WTC11 (cell line): ENCODE measurements at regions not wholly inside any gene's neighbourhood (a gene's known extent, or its start where the extent isn't known, plus 50 kb on each side); places are given as distances from the start of the nearest gene placed in this dataset.

Source experiments
- ATAC-seq: fragments of 200-7000 bp; cut with Tn5 transposase; 2 replicates; pipeline ENCODE4 v1.10.0; 2021; ENCODE audit warnings: mild to moderate bottlenecking, moderate library complexity
- CTCF ChIA-PET: fragments of 300-600 bp; sonication (Branson Sonifier 250); formaldehyde crosslinking; loops from one replicate; lab custom pipeline; 2021; ENCODE audit warnings: antibody characterized with exemption; lab: Charles Lee
- POLR2A ChIA-PET: fragments of 350-600 bp; sonication (Branson Sonifier 250); formaldehyde crosslinking; loops from one replicate; lab custom pipeline; 2021; ENCODE audit warnings: antibody characterized with exemption; lab: Charles Lee
- DNase-seq: peaks from one replicate; pipeline ENCODE4 v3.0.0; 2021; ENCODE audit warnings: low spot score
- H3K27ac Mint-ChIP-seq: 2 replicates; pipeline ENCODE4 v1.8.0; 2021; ENCODE audit warnings: mixed read lengths
- H3K27me3 Mint-ChIP-seq: 2 replicates; pipeline ENCODE4 v1.8.0; 2021; ENCODE audit warnings: low read depth, mild to moderate bottlenecking, moderate library complexity, mixed read lengths
- H3K36me3 Mint-ChIP-seq: 2 replicates; pipeline ENCODE4 v1.8.0; 2021; ENCODE audit warnings: mixed read lengths
- H3K4me1 Mint-ChIP-seq: 2 replicates; pipeline ENCODE4 v1.8.0; 2022; ENCODE audit warnings: mixed read lengths
- H3K4me3 Mint-ChIP-seq: 2 replicates; pipeline ENCODE4 v1.8.0; 2021; ENCODE audit warnings: mild to moderate bottlenecking, moderate library complexity, mixed read lengths
- H3K9me3 Mint-ChIP-seq: 2 replicates; pipeline ENCODE4 v1.8.0; 2021; ENCODE audit warnings: mixed read lengths
- ETV6 ChIP-seq: sonication (generic); formaldehyde crosslinking; IDR thresholded peaks from 2 replicates; pipeline ENCODE4 v1.8.1; 2022; ENCODE audit warnings: mild to moderate bottlenecking, missing genetic modification reagents
- FOXJ3 ChIP-seq: sonication (generic); formaldehyde crosslinking; IDR thresholded peaks from 2 replicates; pipeline ENCODE4 v1.9.0; 2021; ENCODE audit warnings: missing genetic modification reagents, mild to moderate bottlenecking, borderline replicate concordance
- JUN ChIP-seq: sonication (generic); formaldehyde crosslinking; IDR thresholded peaks from 2 replicates; pipeline ENCODE4 v1.8.0; 2023; ENCODE audit warnings: mild to moderate bottlenecking, missing genetic modification reagents
- NR1H2 ChIP-seq: sonication (generic); formaldehyde crosslinking; IDR thresholded peaks from 2 replicates; pipeline ENCODE4 v1.9.0; 2021; ENCODE audit warnings: mild to moderate bottlenecking, moderate library complexity, missing genetic modification reagents
- NR2C2 ChIP-seq: sonication (generic); formaldehyde crosslinking; IDR thresholded peaks from 2 replicates; pipeline ENCODE4 v1.8.0; 2022; ENCODE audit warnings: mild to moderate bottlenecking, missing genetic modification reagents
- NR3C1 ChIP-seq: sonication (generic); formaldehyde crosslinking; conservative IDR thresholded peaks from 2 replicates; pipeline ENCODE4 v1.8.1; 2023; ENCODE audit warnings: low read depth, mild to moderate bottlenecking, missing genetic modification reagents
- PRRX2 ChIP-seq: fragments of 250-450 bp; sonication (Bioruptor Pico); IDR thresholded peaks from 2 replicates; pipeline ENCODE4 v1.8.0; 2021; ENCODE audit warnings: mild to moderate bottlenecking
- RELA ChIP-seq: sonication (generic); formaldehyde crosslinking; IDR thresholded peaks from 2 replicates; pipeline ENCODE4 v1.8.1; 2022; ENCODE audit warnings: missing genetic modification reagents, mild to moderate bottlenecking, borderline replicate concordance
- RORB ChIP-seq: fragments of 250-450 bp; sonication (Bioruptor Pico); IDR thresholded peaks from 2 replicates; pipeline ENCODE4 v1.9.0; 2021; ENCODE audit warnings: mild to moderate bottlenecking
- SP1 ChIP-seq: sonication (generic); formaldehyde crosslinking; conservative IDR thresholded peaks from 2 replicates; pipeline ENCODE4 v1.8.1; 2022; ENCODE audit warnings: missing genetic modification reagents
- TEAD4 ChIP-seq: sonication (generic); formaldehyde crosslinking; IDR thresholded peaks from 2 replicates; pipeline ENCODE4 v1.8.0; 2022; ENCODE audit warnings: mild to moderate bottlenecking, missing genetic modification reagents
- TP53 ChIP-seq: sonication (generic); formaldehyde crosslinking; IDR thresholded peaks from 2 replicates; pipeline ENCODE4 v1.8.1; 2023; ENCODE audit warnings: mild to moderate bottlenecking, missing genetic modification reagents
- ZBTB21 ChIP-seq: sonication (generic); formaldehyde crosslinking; IDR thresholded peaks from 2 replicates; pipeline ENCODE4 v1.8.1; 2023; ENCODE audit warnings: mild to moderate bottlenecking, missing genetic modification reagents, borderline replicate concordance
- ZNF263 ChIP-seq: sonication (generic); formaldehyde crosslinking; IDR thresholded peaks from 2 replicates; pipeline ENCODE4 v1.8.1; 2022; ENCODE audit warnings: low read depth, mild to moderate bottlenecking, moderate library complexity, missing genetic modification reagents
- ZNF423 ChIP-seq: fragments of 250-450 bp; sonication (Bioruptor Pico); IDR thresholded peaks from 2 replicates; pipeline ENCODE4 v2.1.2; 2022; ENCODE audit warnings: mild to moderate bottlenecking, moderate library complexity
- ZNF671 ChIP-seq: fragments of 250-450 bp; sonication (Bioruptor Pico); IDR thresholded peaks from 2 replicates; pipeline ENCODE4 v1.8.0; 2021; ENCODE audit warnings: mild to moderate bottlenecking
- TF ChIP-seq, protein P1 (sequence below): sonication (generic); formaldehyde crosslinking; IDR thresholded peaks from 2 replicates; pipeline ENCODE4 v1.8.1; 2022; ENCODE audit warnings: mild to moderate bottlenecking, missing genetic modification reagents, moderate library complexity, borderline replicate concordance
- TF ChIP-seq, protein P2 (sequence below): fragments of 250-450 bp; sonication (Bioruptor Pico); IDR thresholded peaks from 2 replicates; pipeline ENCODE4 v1.9.0; 2021; ENCODE audit warnings: moderate library complexity, mild to moderate bottlenecking, inconsistent platforms, borderline replicate concordance
- TF ChIP-seq, protein P3 (sequence below): sonication (generic); formaldehyde crosslinking; IDR thresholded peaks from 2 replicates; pipeline ENCODE4 v1.8.1; 2023; ENCODE audit warnings: mild to moderate bottlenecking, missing genetic modification reagents, moderate library complexity
- TF ChIP-seq, protein P4 (sequence below): sonication (generic); formaldehyde crosslinking; IDR thresholded peaks from 2 replicates; pipeline ENCODE4 v1.8.0; 2023; ENCODE audit warnings: missing genetic modification reagents, mild to moderate bottlenecking, borderline replicate concordance
- TF ChIP-seq, protein P5 (sequence below): sonication (generic); formaldehyde crosslinking; IDR thresholded peaks from 2 replicates; pipeline ENCODE4 v1.8.1; 2022; ENCODE audit warnings: low read depth, mild to moderate bottlenecking, moderate library complexity, missing genetic modification reagents, borderline replicate concordance
- TF ChIP-seq, protein P6 (sequence below): sonication (generic); formaldehyde crosslinking; conservative IDR thresholded peaks from 2 replicates; pipeline ENCODE4 v1.8.1; 2022; ENCODE audit warnings: mild to moderate bottlenecking, missing genetic modification reagents
- TF ChIP-seq, protein P7 (sequence below): fragments of 250-450 bp; sonication (Bioruptor Pico); IDR thresholded peaks from 2 replicates; pipeline ENCODE4 v1.8.0; 2021; ENCODE audit warnings: mild to moderate bottlenecking

DNA sequence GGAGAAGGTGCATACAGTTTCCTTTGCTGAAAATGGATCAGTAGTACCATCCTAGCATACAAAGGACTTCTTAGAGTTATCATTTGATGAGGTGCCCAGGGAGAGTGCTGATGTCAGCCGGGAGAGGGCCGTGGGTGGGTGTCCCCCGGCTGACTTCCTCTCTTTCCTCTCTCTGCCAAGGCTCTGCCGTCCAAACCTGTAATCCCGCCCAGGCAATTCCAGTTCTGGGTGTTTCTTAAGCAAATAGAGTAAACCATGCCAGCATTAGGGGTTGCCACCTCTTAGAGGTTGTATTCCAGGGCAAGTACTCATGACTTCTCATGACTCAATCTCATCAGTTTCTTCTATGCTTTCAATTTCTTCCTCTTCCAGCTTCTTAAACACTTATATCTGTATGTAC, 117.2 kb downstream of the GATA6 start:
- DNase-seq (no peak), ATAC-seq (no peak)
- no peaks in the 10 kb centered on the region for H3K36me3 Mint-ChIP-seq
- ChIA-PET CTCF (no interaction called here), POLR2A (no interaction called here)
- H3K9me3 Mint-ChIP-seq: peaks cover 10% of the 10 kb centered on the region
- TF ChIP-seq TEAD4 (CRISPR knock-in tag): no peak
- no peak for TF ChIP-seq FOXJ3 (CRISPR knock-in tag)
- TF ChIP-seq SP1: no peak
- no peak for TF ChIP-seq NR2C2 (CRISPR knock-in tag)
- TF ChIP-seq ZBTB21: no peak
- TF ChIP-seq, protein P1, sequence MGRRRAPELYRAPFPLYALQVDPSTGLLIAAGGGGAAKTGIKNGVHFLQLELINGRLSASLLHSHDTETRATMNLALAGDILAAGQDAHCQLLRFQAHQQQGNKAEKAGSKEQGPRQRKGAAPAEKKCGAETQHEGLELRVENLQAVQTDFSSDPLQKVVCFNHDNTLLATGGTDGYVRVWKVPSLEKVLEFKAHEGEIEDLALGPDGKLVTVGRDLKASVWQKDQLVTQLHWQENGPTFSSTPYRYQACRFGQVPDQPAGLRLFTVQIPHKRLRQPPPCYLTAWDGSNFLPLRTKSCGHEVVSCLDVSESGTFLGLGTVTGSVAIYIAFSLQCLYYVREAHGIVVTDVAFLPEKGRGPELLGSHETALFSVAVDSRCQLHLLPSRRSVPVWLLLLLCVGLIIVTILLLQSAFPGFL (CRISPR knock-in tag): no peak
- no peak for TF ChIP-seq NR1H2
- TF ChIP-seq, protein P2, sequence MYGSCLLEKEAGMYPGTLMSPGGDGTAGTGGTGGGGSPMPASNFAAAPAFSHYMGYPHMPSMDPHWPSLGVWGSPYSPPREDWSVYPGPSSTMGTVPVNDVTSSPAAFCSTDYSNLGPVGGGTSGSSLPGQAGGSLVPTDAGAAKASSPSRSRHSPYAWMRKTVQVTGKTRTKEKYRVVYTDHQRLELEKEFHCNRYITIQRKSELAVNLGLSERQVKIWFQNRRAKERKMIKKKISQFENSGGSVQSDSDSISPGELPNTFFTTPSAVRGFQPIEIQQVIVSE (CRISPR knock-in tag): no peak
- TF ChIP-seq, protein P3, sequence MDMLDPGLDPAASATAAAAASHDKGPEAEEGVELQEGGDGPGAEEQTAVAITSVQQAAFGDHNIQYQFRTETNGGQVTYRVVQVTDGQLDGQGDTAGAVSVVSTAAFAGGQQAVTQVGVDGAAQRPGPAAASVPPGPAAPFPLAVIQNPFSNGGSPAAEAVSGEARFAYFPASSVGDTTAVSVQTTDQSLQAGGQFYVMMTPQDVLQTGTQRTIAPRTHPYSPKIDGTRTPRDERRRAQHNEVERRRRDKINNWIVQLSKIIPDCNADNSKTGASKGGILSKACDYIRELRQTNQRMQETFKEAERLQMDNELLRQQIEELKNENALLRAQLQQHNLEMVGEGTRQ: no peak
- no peak for TF ChIP-seq PRRX2 (CRISPR knock-in tag)
- no peak for TF ChIP-seq RORB
- TF ChIP-seq, protein P4, sequence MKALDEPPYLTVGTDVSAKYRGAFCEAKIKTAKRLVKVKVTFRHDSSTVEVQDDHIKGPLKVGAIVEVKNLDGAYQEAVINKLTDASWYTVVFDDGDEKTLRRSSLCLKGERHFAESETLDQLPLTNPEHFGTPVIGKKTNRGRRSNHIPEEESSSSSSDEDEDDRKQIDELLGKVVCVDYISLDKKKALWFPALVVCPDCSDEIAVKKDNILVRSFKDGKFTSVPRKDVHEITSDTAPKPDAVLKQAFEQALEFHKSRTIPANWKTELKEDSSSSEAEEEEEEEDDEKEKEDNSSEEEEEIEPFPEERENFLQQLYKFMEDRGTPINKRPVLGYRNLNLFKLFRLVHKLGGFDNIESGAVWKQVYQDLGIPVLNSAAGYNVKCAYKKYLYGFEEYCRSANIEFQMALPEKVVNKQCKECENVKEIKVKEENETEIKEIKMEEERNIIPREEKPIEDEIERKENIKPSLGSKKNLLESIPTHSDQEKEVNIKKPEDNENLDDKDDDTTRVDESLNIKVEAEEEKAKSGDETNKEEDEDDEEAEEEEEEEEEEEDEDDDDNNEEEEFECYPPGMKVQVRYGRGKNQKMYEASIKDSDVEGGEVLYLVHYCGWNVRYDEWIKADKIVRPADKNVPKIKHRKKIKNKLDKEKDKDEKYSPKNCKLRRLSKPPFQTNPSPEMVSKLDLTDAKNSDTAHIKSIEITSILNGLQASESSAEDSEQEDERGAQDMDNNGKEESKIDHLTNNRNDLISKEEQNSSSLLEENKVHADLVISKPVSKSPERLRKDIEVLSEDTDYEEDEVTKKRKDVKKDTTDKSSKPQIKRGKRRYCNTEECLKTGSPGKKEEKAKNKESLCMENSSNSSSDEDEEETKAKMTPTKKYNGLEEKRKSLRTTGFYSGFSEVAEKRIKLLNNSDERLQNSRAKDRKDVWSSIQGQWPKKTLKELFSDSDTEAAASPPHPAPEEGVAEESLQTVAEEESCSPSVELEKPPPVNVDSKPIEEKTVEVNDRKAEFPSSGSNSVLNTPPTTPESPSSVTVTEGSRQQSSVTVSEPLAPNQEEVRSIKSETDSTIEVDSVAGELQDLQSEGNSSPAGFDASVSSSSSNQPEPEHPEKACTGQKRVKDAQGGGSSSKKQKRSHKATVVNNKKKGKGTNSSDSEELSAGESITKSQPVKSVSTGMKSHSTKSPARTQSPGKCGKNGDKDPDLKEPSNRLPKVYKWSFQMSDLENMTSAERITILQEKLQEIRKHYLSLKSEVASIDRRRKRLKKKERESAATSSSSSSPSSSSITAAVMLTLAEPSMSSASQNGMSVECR (CRISPR knock-in tag): no peak
- TF ChIP-seq ZNF423 (CRISPR knock-in tag): no peak
- TF ChIP-seq ETV6 (CRISPR knock-in tag): no peak
- TF ChIP-seq RELA (CRISPR knock-in tag): no peak
- no peak overlapping the region for H3K27ac Mint-ChIP-seq
- no peaks in the 10 kb centered on the region for H3K4me1 Mint-ChIP-seq
- H3K4me3 Mint-ChIP-seq: no peak overlapping the region
- H3K27me3 Mint-ChIP-seq: no peaks in the 10 kb centered on the region

DNA sequence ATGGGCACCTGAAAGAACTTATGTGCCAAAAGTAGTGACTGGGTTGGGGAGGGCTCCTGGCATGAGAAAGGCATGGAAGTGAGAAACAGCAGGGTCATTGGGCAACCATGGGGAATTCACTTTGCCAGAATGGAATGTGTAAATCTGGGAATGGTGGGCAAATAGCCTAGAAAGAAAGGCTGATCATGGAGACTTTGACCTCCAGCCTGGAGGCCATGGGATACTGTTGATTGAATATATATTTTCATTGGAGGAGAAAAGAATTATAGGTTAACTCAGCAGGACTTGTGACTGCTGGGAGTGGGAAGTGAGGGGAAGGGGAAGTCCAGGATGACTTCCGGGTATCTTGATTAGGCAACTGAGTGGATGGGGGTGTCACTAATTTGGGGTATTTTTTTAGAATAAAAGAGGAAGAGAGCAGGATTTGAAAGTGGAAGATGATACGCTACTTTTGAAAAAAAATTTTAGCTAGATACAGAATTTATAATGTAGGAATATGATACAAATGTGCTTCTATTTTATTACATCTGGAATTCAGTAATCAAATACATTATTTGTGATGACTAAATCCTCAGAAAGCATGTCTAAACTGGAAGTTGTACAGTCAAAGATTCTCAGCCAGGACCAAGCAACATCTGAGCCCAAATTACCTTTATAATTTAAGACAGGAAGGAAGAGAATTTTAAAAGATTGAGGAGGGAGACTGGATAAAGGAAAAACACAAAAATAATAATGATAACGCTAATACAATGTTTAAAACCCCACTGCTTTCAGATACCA, 116.2 kb downstream of the GATA6 start:
- DNase-seq (no peak), ATAC-seq (no peak)
- no peaks in the 10 kb centered on the region for H3K4me1 Mint-ChIP-seq
- CTCF ChIA-PET: no interaction called here
- H3K36me3 Mint-ChIP-seq: no peaks in the 10 kb centered on the region
- H3K27me3 Mint-ChIP-seq: no peaks in the 10 kb centered on the region
- H3K9me3 Mint-ChIP-seq: peaks cover 13% of the 10 kb centered on the region
- POLR2A ChIA-PET: no interaction called here
- no peak overlapping the region for H3K27ac Mint-ChIP-seq
- no peak overlapping the region for H3K4me3 Mint-ChIP-seq
- TF ChIP-seq TP53 (CRISPR knock-in tag) (no peak), NR3C1 (no peak), ZNF671 (CRISPR knock-in tag) (no peak), ZNF263 (no peak), JUN (no peak)
- TF ChIP-seq, protein P5, sequence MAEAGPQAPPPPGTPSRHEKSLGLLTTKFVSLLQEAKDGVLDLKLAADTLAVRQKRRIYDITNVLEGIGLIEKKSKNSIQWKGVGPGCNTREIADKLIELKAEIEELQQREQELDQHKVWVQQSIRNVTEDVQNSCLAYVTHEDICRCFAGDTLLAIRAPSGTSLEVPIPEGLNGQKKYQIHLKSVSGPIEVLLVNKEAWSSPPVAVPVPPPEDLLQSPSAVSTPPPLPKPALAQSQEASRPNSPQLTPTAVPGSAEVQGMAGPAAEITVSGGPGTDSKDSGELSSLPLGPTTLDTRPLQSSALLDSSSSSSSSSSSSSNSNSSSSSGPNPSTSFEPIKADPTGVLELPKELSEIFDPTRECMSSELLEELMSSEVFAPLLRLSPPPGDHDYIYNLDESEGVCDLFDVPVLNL (CRISPR knock-in tag): no peak
- TF ChIP-seq, protein P6, sequence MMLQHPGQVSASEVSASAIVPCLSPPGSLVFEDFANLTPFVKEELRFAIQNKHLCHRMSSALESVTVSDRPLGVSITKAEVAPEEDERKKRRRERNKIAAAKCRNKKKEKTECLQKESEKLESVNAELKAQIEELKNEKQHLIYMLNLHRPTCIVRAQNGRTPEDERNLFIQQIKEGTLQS (CRISPR knock-in tag): no peak
- TF ChIP-seq, protein P7, sequence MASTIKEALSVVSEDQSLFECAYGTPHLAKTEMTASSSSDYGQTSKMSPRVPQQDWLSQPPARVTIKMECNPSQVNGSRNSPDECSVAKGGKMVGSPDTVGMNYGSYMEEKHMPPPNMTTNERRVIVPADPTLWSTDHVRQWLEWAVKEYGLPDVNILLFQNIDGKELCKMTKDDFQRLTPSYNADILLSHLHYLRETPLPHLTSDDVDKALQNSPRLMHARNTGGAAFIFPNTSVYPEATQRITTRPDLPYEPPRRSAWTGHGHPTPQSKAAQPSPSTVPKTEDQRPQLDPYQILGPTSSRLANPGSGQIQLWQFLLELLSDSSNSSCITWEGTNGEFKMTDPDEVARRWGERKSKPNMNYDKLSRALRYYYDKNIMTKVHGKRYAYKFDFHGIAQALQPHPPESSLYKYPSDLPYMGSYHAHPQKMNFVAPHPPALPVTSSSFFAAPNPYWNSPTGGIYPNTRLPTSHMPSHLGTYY (CRISPR knock-in tag): no peak
- TF ChIP-seq, protein P1 (CRISPR knock-in tag): no peak
